Mesodermal cell (in vitro differentiated cells): ENCODE measurements at regions not wholly inside any gene's neighbourhood (a gene's known extent, or its start where the extent isn't known, plus 50 kb on each side); places are given as distances from the start of the nearest gene placed in this dataset.

Experiments used
- H3K27ac ChIP-seq: 2 replicates; pipeline ENCODE4 v1.7.0; 2013; ENCODE audit warnings: mild to moderate bottlenecking, low read depth, low read length, moderate library complexity; ENCODE audit not compliant: severe bottlenecking
- H3K36me3 ChIP-seq: 2 replicates; pipeline ENCODE4 v1.7.1; 2013; ENCODE audit warnings: mild to moderate bottlenecking, low read length, moderate library complexity; ENCODE audit not compliant: control insufficient read depth, insufficient read depth
- H3K4me1 ChIP-seq: one replicate; pipeline ENCODE4 v1.7.1; 2013; ENCODE audit warnings: mild to moderate bottlenecking, low read length; ENCODE audit not compliant: insufficient read depth, control insufficient read depth, poor library complexity, severe bottlenecking
- H3K4me3 ChIP-seq: 2 replicates; pipeline ENCODE4 v1.7.0; 2013; ENCODE audit warnings: low read length, control low read depth, mild to moderate bottlenecking; ENCODE audit not compliant: insufficient read depth, poor library complexity, severe bottlenecking; ENCODE audit errors: extremely low read depth
- H3K9me3 ChIP-seq: 2 replicates; pipeline ENCODE4 v1.7.1; 2013; ENCODE audit warnings: mild to moderate bottlenecking, low read length, moderate library complexity; ENCODE audit not compliant: control insufficient read depth
- WGBS, 2 experiments: methylation state at CpG; one replicate each; pipeline ENCODE4 v1.1.5; 2013; ENCODE audit warnings: missing lambda C conversion rate in 2 of 2; ENCODE audit not compliant: insufficient coverage in 2 of 2; 5-methylcytosine and 5-hydroxymethylcytosine counted together

DNA sequence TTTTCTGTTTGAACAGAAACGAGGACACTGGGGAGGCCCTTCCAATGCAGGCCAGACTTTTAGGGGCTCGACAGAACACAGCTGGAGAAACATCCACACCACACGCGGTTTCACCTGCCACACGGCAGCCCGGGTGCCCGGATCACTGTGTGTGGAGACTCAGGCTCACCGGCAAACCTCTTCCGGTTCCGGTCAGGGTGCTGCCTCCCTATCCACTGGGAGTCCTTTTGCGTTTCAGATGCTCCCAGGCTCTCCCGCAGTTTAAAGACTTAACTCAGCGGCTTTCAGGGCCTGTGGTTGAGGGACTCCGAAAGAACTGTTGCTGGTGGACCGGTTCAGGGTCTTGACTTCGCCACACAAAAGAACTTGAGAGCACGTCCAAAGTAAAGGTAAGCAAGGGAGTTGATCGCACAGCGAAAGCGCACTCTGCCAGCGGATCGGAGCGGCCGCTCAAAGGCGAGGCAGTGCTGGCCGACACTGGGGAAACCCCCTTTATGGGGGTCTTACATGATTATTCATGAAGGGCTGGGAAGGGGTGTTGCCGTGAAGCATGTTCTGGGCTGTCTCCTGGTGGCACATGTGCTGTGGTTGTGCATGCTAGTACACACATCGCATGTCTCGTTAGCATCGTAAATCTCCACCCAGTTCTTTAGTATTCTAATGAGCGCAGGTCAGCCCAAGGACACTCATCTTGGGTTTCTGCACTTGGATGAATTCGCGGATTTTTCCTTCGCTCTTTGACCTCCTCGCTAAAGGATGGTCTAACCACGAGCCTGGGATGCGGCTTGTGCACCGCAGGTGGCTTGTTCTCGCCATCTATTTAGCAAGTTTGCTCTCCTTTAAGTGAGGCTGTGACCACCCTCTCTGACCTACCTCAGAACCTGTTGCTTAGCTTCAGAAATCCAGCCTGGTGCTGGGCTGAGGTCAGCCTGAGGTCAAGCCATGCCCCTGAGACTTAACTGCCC, 180.3 kb downstream of the CDH26 start:
- no peaks in the 10 kb centered on the region for H3K9me3 ChIP-seq
- H3K36me3 ChIP-seq = no peaks in the 10 kb centered on the region
- H3K4me1 ChIP-seq = no peaks in the 10 kb centered on the region
- no peak overlapping the region for H3K4me3 ChIP-seq
- H3K27ac ChIP-seq = no peak overlapping the region
- 88 to 90% methylated on average over 34 to 39 of the region's 39 CpGs for WGBS, 2 experiments

DNA sequence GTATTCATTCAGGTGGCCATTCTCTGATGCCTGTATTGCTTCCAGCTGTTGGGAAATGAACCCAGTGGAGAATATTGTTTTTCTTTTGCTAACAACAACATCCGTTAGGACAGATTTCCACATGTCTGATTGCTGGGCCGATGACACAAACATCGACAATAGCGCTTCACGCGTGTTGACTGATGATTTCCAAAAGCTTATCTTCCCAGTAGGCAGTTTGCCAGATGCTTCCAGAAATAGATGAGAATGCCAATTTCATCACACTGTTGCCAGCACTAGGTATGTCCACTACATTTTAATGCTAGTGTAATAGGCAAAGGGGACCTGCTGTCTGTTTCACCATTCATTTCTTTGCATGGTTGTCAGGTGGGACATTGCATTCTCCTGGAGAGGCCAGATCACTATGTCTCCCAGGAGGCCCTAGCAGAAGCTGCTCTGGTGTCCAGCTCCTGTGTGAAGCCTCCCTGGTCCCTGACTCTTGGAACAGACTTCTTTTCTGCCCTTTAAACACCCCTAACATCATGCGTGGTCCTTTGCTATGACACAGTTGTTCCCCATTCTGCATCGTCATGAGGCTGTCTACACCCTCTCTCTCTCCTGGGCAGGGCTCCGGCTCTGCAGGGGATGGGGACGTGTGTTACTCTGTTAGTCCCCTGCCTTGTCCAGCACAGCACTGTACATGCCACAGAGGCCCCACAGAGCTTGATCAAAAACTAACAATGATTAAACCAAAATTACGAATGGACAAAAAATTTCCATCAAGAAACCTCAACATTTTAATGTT, 181.6 kb downstream of the CDH26 start:
- Histone ChIP-seq H3K9me3 (no peaks in the 10 kb centered on the region), H3K27ac (no peak overlapping the region), H3K36me3 (no peaks in the 10 kb centered on the region), H3K4me1 (peaks cover 2% of the 10 kb centered on the region), H3K4me3 (no peak overlapping the region)
- 92 to 94% methylated on average over 9 to 10 of the region's 11 CpGs for WGBS, 2 experiments

DNA sequence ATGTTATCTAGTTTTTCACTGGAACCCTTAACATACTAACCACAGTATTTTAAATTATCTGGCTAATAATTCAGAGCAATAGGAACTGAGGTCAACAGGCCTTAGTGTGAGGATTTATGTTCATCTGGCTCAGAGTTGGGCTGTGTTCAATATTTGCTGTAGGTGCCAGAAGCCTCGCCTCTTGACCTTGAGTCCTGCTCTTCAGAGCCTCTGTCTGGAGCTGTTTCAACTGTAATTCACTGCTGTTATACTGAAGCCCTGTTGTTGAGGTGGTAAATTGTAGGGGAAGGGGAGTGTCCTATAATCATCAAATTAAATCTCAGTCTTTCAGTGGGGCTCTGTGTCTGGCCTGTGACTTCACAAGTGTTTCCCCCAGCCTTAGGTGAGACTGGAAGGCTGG, 184.4 kb downstream of the CDH26 start:
- Histone ChIP-seq H3K36me3 (no peaks in the 10 kb centered on the region), H3K9me3 (no peaks in the 10 kb centered on the region), H3K4me1 (peaks cover 2% of the 10 kb centered on the region), H3K27ac (no peak overlapping the region), H3K4me3 (no peak overlapping the region)
- whole genome bisulfite sequencing, 2 experiments = 83% methylated on average over 1 of the region's 1 CpG; no CpG with 5 or more reads in 1 of the 2 experiments

DNA sequence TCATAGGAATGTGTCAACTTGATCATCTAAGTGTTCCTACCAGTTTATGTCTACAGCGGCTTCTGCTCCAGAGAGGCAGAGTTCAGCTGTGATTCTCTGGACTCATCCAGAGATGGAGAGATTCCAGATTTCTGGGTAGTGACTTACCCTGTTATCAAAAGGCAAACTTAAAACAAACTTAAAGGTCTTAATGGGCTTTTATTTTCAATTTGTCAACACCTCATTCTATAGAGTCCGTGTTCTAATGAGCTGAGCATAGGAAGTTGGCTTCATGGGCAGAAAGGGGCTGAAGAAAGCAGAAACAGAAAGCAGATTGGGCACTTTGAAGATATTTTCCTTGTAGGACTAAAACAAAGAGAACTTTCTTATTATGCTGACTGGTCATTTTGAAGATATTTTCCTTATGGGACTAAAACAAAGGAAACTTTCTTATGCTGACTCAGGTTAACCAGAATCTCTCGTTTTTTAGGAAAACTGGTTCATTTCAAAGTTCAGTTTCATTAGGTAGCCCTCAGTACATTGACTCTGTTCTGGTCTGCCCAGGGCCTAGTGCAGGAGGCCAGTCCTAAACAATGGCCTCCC, 185.1 kb downstream of the CDH26 start:
- WGBS, 2 experiments = 74 to 100% methylated on average over 1 to 2 of the region's 3 CpGs
- peaks cover 2% of the 10 kb centered on the region for H3K4me1 ChIP-seq
- no peaks in the 10 kb centered on the region for H3K9me3 ChIP-seq
- H3K4me3 ChIP-seq = no peak overlapping the region
- no peak overlapping the region for H3K27ac ChIP-seq
- H3K36me3 ChIP-seq = no peaks in the 10 kb centered on the region

DNA sequence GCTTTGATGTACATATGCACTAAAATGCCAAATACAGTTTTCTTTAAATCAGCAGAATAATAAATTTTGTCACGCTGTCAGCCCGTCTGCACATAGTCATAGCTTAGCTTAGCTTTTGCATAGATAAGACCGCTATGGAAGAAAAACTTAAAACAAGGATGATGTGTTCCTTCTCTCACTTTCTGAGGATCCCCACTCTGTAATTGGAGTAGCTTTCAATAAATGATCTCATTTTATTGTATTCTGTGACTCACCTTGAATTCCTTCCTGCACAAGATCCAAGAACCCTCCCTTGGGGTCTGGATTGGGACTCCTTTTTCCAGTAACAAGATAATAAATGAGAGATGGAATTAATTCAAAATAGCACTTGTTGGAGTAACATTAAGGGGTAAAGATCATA, 186.2 kb downstream of the CDH26 start:
- Histone ChIP-seq H3K4me3 (no peak overlapping the region), H3K9me3 (no peaks in the 10 kb centered on the region), H3K27ac (no peak overlapping the region), H3K36me3 (no peaks in the 10 kb centered on the region), H3K4me1 (peaks cover 2% of the 10 kb centered on the region)
- WGBS, 2 experiments = 100% methylated on average over 2 to 3 of the region's 3 CpGs

DNA sequence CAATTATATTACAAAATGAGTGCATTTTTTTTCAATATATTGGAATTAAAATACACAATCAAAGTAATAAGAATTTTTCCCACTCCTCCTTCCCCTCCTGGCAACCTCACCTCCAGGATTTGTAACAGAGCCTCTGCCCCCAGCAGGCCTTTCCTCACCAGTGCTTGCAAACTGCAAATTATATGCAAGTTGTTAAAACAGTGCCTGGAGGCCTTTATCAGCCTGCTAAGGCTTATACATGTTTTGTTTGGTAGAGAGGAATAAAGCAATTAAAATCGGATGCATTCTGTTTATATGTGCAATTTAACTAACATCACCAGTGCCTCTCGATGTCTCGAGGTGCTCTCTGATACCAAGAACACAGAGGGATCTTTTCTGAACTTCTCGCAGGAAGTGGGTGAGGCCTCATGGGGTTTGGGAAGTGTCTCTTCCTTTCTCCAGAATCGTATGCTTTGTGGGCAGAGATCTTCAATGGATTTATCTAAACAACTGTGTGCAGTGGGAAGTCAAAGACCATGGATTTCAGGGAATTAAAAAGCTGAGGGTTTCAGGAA, 186.8 kb downstream of the CDH26 start:
- Histone ChIP-seq H3K4me3 (no peak overlapping the region), H3K4me1 (peaks cover 2% of the 10 kb centered on the region), H3K9me3 (no peaks in the 10 kb centered on the region), H3K36me3 (no peaks in the 10 kb centered on the region), H3K27ac (no peak overlapping the region)
- 64 to 71% methylated on average over 1 to 3 of the region's 5 CpGs for WGBS, 2 experiments

DNA sequence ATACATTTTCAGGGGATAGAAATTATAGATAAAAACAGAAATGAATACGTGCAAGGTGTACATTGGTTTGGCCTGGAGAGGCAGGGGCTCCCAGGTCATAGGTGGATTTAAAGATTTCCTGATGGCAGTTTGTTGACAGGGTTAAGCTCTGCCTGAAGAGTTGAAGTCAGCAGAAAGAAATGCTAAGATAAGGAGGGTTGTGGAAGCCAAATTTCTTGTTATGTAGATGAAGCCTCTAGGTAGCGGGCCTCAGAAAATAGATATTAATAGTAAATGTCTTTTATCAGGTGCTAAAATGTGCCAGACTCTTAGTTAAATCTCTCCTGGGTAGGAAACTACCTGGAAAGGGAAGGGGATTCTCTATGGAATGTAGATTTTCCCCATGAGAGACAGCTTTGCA, 188.8 kb downstream of the CDH26 start:
- Histone ChIP-seq H3K36me3 (no peaks in the 10 kb centered on the region), H3K4me3 (no peak overlapping the region), H3K9me3 (no peaks in the 10 kb centered on the region), H3K27ac (no peak overlapping the region), H3K4me1 (peaks cover 2% of the 10 kb centered on the region)
- WGBS, 2 experiments = 91 to 92% methylated on average over 1 to 2 of the region's 2 CpGs

DNA sequence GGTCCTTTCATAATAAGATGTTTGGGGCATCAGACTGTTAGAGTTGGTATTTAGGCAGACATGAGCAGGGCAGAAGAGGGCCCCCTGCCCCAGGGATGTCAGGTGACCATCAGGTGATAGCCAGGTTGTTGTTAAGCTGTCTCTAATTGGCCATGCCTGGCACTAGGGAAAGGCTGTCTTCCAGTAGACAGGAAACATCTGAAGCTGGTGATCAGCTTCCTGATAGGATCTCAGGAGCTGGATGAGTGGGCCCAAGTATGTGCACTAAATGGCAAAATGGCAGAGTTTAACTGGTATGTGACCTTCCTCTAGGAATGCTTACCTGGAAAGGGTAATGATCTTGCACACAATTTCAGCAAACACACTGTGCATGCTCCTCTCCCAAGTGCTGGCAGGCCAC, 190.7 kb downstream of the CDH26 start:
- no peaks in the 10 kb centered on the region for H3K9me3 ChIP-seq
- H3K4me1 ChIP-seq = peaks cover 2% of the 10 kb centered on the region
- no peak overlapping the region for H3K4me3 ChIP-seq
- H3K27ac ChIP-seq = no peak overlapping the region
- H3K36me3 ChIP-seq = no peaks in the 10 kb centered on the region

DNA sequence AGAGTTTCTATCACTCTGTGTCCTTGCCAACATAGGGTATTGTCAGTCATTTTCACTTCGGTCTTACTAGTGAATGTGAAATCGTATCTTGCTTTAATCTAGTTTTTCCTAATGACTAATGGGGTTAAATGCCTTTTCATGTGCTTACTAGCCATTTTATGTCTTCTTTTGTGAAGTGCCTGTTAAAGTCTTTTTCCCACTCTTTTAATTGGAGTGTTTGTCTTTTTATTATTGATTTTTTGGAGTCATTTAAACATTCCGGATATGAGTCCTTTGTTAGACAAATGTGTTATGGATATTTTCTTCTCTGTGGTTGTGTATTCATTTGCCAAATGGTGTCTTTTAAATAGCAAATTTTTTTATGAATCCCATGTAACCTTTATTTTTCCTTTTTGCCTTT, 194.6 kb downstream of the CDH26 start:
- Histone ChIP-seq H3K36me3 (no peaks in the 10 kb centered on the region), H3K4me3 (no peak overlapping the region), H3K4me1 (no peaks in the 10 kb centered on the region), H3K9me3 (peaks cover 4% of the 10 kb centered on the region), H3K27ac (no peak overlapping the region)
- WGBS, 2 experiments = 100% methylated on average over 3 of the region's 3 CpGs; no CpG with 5 or more reads in 1 of the 2 experiments

DNA sequence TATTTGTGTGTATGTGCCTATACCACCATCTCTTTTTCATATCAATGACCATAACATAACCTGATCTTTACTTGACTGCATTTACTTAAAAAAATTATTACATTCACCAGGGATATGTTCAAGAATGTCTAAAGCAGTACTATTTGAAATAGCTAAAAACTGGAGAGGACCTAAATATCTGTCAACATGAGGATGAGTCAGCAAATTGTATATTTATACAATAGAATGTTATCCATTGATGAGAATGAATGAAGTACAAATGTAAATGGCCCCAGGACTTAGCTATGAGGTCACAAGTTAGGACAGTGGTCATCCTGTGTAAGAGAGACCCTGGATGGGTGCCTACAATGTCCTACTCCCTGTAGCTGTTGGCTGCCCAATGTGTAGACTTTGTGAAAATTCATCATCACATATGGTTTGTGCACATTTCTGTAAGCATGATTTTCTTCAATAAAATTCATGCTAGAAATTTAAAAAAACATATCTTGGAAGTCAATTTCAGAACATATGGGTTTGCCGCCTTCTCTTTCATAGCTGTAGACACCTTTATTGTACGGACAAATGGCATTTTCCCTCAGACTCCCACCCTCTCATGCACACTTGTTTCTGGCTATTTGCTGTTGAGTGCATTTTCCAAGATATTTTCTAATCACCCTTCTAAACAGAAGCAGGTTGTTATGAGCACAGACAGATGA, 202.4 kb downstream of the CDH26 start:
- Histone ChIP-seq H3K4me3 (no peak overlapping the region), H3K27ac (no peak overlapping the region), H3K9me3 (peaks cover 4% of the 10 kb centered on the region), H3K4me1 (no peaks in the 10 kb centered on the region), H3K36me3 (no peaks in the 10 kb centered on the region)
- WGBS, 2 experiments = 94 to 100% methylated on average over 2 of the region's 2 CpGs
